Left ventricle myocardium inferior (tissue), 1 donor: ENCODE measurements at regions not wholly inside any gene's neighbourhood (a gene's known extent, or its start where the extent isn't known, plus 50 kb on each side); places are given as distances from the start of the nearest gene placed in this dataset.

Source experiments
- DNase-seq: peaks from one replicate; pipeline ENCODE4 v3.0.0-alpha.2; 2020
- H3K27ac ChIP-seq: fragments of 200-600 bp; replicated peaks from 2 replicates; pipeline ENCODE4 v1.8.0; 2021
- H3K27me3 ChIP-seq: fragments of 200-600 bp; 2 replicates; pipeline ENCODE4 v1.8.0; 2021; ENCODE audit warnings: low read depth
- H3K36me3 ChIP-seq: fragments of 200-600 bp; 2 replicates; pipeline ENCODE4 v1.8.0; 2021
- H3K4me1 ChIP-seq: fragments of 200-600 bp; 2 replicates; pipeline ENCODE4 v1.8.0; 2021
- H3K4me3 ChIP-seq: fragments of 200-600 bp; 2 replicates; pipeline ENCODE4 v1.8.0; 2021; ENCODE audit warnings: mild to moderate bottlenecking, moderate library complexity
- H3K9me3 ChIP-seq: fragments of 200-600 bp; replicated peaks from 2 replicates; pipeline ENCODE4 v1.8.0; 2021
- intact Hi-C: fragments of 100-400 bp; cut with micrococcal nuclease; formaldehyde crosslinking; loops from one replicate; pipeline ENCODE4 v1.11.0; 2022
- TF ChIP-seq, protein P1 (sequence below): fragments of 200-600 bp; IDR thresholded peaks from 2 replicates; pipeline ENCODE4 v1.8.0; 2021; ENCODE audit warnings: antibody characterized with exemption, mild to moderate bottlenecking, borderline replicate concordance
- donor health status: DM: no; HTN: yes; CAD: no; lungs with severe emphysema.

DNA sequence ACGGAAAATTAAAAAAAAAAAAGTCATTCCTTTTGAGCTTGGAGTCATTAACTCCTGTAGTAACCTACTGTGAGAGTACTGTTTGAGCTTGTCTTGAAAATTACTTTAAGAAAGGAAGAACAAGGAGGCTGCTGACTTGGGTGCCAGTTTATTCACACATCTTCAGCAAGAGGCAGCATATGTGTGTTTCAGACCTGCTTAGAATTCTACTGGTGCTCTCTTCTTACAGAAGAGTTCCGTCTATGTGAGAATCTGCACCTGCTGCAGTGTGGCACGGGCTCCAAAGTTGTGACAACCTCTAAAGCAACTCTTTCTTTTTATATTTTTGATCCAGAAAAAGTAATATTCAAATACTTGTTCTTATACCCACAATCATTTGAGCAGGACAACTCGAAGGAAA, 117.4 kb upstream of the SOX4 start:
- intact Hi-C loops = no loop called here
- no peaks in the 10 kb centered on the region for H3K9me3 ChIP-seq
- DNase-seq = no peak
- H3K36me3 ChIP-seq = no peaks in the 10 kb centered on the region
- no peak overlapping the region for H3K4me3 ChIP-seq
- TF ChIP-seq, protein P1, sequence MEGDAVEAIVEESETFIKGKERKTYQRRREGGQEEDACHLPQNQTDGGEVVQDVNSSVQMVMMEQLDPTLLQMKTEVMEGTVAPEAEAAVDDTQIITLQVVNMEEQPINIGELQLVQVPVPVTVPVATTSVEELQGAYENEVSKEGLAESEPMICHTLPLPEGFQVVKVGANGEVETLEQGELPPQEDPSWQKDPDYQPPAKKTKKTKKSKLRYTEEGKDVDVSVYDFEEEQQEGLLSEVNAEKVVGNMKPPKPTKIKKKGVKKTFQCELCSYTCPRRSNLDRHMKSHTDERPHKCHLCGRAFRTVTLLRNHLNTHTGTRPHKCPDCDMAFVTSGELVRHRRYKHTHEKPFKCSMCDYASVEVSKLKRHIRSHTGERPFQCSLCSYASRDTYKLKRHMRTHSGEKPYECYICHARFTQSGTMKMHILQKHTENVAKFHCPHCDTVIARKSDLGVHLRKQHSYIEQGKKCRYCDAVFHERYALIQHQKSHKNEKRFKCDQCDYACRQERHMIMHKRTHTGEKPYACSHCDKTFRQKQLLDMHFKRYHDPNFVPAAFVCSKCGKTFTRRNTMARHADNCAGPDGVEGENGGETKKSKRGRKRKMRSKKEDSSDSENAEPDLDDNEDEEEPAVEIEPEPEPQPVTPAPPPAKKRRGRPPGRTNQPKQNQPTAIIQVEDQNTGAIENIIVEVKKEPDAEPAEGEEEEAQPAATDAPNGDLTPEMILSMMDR = no peak
- no peaks in the 10 kb centered on the region for H3K27me3 ChIP-seq
- H3K27ac ChIP-seq = no peak overlapping the region
- H3K4me1 ChIP-seq = peaks cover 19% of the 10 kb centered on the region

DNA sequence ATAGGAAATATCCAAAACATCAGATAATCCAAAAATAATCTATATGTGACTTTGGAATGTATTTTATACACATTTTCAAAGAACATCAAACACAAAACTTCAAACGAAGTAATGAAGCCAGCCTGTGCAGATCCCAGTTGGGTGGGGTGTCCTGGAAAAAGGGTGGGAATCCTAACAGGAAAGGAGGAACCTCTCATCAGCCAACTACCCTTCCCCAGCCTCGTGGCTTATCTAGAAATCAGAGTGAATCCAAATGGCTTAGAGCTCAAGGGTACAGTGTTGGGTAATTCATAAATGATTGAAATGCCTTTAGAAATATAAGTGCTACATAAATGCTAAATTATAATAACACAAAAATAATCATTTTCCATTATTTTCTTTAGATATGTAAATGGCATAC, 115.1 kb upstream of the SOX4 start:
- no peak for DNase-seq
- no peaks in the 10 kb centered on the region for H3K27me3 ChIP-seq
- H3K4me1 ChIP-seq = peaks cover 19% of the 10 kb centered on the region
- no peaks in the 10 kb centered on the region for H3K9me3 ChIP-seq
- intact Hi-C loops = no loop called here
- H3K36me3 ChIP-seq = no peaks in the 10 kb centered on the region
- TF ChIP-seq, protein P1 = no peak
- no peak overlapping the region for H3K4me3 ChIP-seq
- H3K27ac ChIP-seq = no peak overlapping the region

DNA sequence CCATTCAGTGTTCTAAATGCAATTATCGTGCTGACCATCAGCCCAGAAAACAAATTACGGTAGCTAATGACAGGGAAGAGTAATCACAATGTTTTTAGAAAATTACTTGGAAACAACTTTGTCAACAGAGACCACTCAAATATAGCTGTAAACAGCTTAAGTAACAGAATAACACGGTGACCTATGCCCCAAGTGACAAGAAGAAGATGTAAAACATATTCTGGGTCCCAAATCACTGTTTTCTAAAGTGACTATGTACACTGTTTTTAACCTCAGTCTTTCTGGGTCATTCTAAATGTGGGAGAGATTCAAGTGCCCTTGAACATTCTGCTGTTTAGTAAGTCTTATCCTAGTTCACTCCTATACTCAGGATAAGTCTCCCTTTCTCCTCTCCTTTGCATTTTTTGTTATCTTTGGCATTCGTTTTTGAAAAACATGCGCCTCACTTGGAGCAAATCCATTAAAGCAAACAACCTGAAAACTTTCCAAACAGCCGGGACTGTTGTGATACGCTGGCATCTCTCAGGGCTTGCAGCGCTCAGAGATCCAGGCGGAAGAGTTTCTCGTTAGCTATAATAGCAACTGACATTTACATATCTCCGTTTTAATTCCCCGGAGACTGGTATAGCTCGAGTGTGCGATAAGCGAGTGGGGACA, 114.5 kb upstream of the SOX4 start:
- no peak for DNase-seq
- intact Hi-C loops = no loop called here

DNA sequence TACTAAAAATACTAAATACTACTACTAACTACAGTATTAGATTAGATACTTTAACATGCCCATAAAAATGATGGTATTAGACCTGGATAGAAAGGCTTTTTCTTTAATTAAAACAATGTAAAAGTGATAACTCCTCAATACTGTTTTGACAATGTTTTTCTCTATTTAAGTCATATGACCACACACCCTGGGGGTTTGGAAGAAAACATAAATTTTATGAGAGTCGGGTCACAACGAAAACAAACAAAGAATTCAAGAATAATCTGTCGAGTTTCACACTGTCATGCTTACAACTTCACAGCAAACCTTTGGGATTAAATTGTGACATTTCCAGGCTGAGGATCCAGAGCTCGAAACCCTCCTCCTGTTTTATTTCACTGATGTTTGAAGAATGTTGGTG, 107.4 kb upstream of the SOX4 start:
- intact Hi-C loops = no loop called here
- no peak for DNase-seq
- no peaks in the 10 kb centered on the region for H3K4me1 ChIP-seq
- H3K9me3 ChIP-seq = no peaks in the 10 kb centered on the region
- H3K4me3 ChIP-seq = no peak overlapping the region
- TF ChIP-seq, protein P1 = no peak
- no peak overlapping the region for H3K27ac ChIP-seq
- no peaks in the 10 kb centered on the region for H3K36me3 ChIP-seq
- no peaks in the 10 kb centered on the region for H3K27me3 ChIP-seq

More for the DNA sequence above, 114.5 kb upstream of the SOX4 start:
- no peaks in the 10 kb centered on the region for H3K9me3 ChIP-seq
- TF ChIP-seq, protein P1 = no peak
- H3K27ac ChIP-seq = peak overlapping the region; percentile 48
- H3K4me1 ChIP-seq = peaks cover 19% of the 10 kb centered on the region
- no peaks in the 10 kb centered on the region for H3K36me3 ChIP-seq
- peak overlapping the region; percentile 54 for H3K4me3 ChIP-seq
- H3K27me3 ChIP-seq = no peaks in the 10 kb centered on the region

DNA sequence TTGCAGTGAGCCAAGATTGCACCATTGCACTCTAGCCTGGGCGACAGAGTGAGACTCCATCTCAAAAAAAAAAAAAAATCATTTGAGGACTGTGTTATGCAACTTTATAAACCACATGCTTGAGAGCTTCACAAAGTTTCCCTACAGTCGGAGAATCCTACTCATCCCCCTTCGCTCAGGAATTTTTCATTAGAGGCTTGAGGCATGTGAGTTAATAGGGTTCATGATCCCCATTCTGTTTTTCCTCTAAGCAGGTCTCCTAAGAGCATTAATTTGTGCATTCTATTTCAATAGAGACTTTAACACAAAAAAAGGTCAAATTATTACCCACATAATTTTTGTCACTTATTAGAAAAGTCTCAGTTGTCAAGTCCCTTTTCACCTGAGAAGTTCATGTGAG, 103.7 kb upstream of the SOX4 start:
- no peaks in the 10 kb centered on the region for H3K36me3 ChIP-seq
- no peak overlapping the region for H3K4me3 ChIP-seq
- no peak for DNase-seq
- no peak overlapping the region for H3K27ac ChIP-seq
- H3K27me3 ChIP-seq = no peaks in the 10 kb centered on the region
- TF ChIP-seq, protein P1 = no peak
- intact Hi-C loops = no loop called here
- H3K9me3 ChIP-seq = no peaks in the 10 kb centered on the region
- H3K4me1 ChIP-seq = no peaks in the 10 kb centered on the region
